ENCODE measurements at regions not wholly inside any gene's neighbourhood (a gene's known extent, or its start where the extent isn't known, plus 50 kb on each side); places are given as distances from the start of the nearest gene placed in this dataset.

DNA sequence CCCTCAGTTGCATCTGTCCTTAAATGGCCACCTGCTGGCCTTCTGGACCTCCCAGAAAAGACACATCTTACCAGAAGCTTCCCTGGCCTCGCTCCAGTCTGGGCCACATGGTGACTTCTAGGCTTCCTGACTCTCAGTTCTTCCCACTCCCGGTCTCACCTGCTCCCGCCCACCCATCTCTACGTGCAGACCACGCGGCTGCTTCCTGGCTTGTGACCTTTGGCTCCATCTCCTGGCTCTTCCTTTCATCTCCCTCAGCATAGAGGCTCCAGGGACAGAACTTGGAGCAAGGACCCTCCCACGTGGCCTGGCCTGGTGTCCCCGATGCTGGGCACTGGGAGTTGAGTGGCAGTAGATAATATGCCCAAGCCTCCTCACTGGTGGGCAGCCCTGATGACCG, 124.9 kb upstream of the IRF2BP2 start (continued):
- TF ChIP-seq ZSCAN22 (CRISPR knock-in tag; IDR thresholded peaks at IDR 0.05) (0 out of 2 replicates have a peak, but pooled peaks have one; percentile 62), ZNF292 (CRISPR knock-in tag; IDR thresholded peaks at IDR 0.05; ENCODE audit: borderline replicate concordance, low read depth) (no peak), TAF1 (CRISPR knock-in tag; IDR thresholded peaks at IDR 0.05) (peak; percentile 22; the same call in 1 of the 2 replicates), CAMTA2 (CRISPR knock-in tag; IDR thresholded peaks at IDR 0.05; ENCODE audit: borderline replicate concordance) (no peak), ZNF335 (CRISPR knock-in tag; IDR thresholded peaks at IDR 0.05) (peak; percentile 85), MXD4 (CRISPR knock-in tag; IDR thresholded peaks at IDR 0.05) (peak; percentile 81), SRSF4 (IDR thresholded peaks at IDR 0.05; ENCODE audit: low read depth, low read length, poor library complexity, severe bottlenecking) (no peak), ZNF780A (CRISPR knock-in tag; IDR thresholded peaks at IDR 0.05) (peak; percentile 87; the same call in 1 of the 2 replicates), ZSCAN12 (CRISPR knock-in tag; IDR thresholded peaks at IDR 0.05) (peak; percentile 87; the same call in 1 of the 2 replicates), BORCS8-MEF2B (CRISPR knock-in tag; IDR thresholded peaks at IDR 0.05) (peak; percentile 86; the same call in 1 of the 2 replicates), ATF3 (CRISPR knock-in tag; IDR thresholded peaks at IDR 0.05) (0 out of 2 replicates have a peak, but pooled peaks have one; percentile 43)
- TF ChIP-seq, protein P1, sequence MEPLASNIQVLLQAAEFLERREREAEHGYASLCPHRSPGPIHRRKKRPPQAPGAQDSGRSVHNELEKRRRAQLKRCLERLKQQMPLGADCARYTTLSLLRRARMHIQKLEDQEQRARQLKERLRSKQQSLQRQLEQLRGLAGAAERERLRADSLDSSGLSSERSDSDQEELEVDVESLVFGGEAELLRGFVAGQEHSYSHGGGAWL (CRISPR knock-in tag; IDR thresholded peaks at IDR 0.05), result peak; percentile 95
- TF ChIP-seq, protein P2, sequence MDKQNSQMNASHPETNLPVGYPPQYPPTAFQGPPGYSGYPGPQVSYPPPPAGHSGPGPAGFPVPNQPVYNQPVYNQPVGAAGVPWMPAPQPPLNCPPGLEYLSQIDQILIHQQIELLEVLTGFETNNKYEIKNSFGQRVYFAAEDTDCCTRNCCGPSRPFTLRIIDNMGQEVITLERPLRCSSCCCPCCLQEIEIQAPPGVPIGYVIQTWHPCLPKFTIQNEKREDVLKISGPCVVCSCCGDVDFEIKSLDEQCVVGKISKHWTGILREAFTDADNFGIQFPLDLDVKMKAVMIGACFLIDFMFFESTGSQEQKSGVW (CRISPR knock-in tag; IDR thresholded peaks at IDR 0.05; ENCODE audit: borderline replicate concordance), result no peak
- TF ChIP-seq, protein P3, sequence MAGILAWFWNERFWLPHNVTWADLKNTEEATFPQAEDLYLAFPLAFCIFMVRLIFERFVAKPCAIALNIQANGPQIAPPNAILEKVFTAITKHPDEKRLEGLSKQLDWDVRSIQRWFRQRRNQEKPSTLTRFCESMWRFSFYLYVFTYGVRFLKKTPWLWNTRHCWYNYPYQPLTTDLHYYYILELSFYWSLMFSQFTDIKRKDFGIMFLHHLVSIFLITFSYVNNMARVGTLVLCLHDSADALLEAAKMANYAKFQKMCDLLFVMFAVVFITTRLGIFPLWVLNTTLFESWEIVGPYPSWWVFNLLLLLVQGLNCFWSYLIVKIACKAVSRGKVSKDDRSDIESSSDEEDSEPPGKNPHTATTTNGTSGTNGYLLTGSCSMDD (CRISPR knock-in tag; IDR thresholded peaks at IDR 0.05), result peak; percentile 91; the same call in 1 of the 2 replicates
- TF ChIP-seq, protein P4, sequence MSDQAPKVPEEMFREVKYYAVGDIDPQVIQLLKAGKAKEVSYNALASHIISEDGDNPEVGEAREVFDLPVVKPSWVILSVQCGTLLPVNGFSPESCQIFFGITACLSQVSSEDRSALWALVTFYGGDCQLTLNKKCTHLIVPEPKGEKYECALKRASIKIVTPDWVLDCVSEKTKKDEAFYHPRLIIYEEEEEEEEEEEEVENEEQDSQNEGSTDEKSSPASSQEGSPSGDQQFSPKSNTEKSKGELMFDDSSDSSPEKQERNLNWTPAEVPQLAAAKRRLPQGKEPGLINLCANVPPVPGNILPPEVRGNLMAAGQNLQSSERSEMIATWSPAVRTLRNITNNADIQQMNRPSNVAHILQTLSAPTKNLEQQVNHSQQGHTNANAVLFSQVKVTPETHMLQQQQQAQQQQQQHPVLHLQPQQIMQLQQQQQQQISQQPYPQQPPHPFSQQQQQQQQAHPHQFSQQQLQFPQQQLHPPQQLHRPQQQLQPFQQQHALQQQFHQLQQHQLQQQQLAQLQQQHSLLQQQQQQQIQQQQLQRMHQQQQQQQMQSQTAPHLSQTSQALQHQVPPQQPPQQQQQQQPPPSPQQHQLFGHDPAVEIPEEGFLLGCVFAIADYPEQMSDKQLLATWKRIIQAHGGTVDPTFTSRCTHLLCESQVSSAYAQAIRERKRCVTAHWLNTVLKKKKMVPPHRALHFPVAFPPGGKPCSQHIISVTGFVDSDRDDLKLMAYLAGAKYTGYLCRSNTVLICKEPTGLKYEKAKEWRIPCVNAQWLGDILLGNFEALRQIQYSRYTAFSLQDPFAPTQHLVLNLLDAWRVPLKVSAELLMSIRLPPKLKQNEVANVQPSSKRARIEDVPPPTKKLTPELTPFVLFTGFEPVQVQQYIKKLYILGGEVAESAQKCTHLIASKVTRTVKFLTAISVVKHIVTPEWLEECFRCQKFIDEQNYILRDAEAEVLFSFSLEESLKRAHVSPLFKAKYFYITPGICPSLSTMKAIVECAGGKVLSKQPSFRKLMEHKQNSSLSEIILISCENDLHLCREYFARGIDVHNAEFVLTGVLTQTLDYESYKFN (CRISPR knock-in tag; conservative IDR thresholded peaks at IDR 0.05), result peak; percentile 71
- TF ChIP-seq, protein P5, sequence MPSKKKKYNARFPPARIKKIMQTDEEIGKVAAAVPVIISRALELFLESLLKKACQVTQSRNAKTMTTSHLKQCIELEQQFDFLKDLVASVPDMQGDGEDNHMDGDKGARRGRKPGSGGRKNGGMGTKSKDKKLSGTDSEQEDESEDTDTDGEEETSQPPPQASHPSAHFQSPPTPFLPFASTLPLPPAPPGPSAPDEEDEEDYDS (CRISPR knock-in tag; IDR thresholded peaks at IDR 0.05), result peak; percentile 37; the same call in 1 of the 2 replicates
- TF ChIP-seq, protein P6, sequence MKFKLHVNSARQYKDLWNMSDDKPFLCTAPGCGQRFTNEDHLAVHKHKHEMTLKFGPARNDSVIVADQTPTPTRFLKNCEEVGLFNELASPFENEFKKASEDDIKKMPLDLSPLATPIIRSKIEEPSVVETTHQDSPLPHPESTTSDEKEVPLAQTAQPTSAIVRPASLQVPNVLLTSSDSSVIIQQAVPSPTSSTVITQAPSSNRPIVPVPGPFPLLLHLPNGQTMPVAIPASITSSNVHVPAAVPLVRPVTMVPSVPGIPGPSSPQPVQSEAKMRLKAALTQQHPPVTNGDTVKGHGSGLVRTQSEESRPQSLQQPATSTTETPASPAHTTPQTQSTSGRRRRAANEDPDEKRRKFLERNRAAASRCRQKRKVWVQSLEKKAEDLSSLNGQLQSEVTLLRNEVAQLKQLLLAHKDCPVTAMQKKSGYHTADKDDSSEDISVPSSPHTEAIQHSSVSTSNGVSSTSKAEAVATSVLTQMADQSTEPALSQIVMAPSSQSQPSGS (CRISPR knock-in tag; IDR thresholded peaks at IDR 0.05), result peak; percentile 73
- TF ChIP-seq, protein P7, sequence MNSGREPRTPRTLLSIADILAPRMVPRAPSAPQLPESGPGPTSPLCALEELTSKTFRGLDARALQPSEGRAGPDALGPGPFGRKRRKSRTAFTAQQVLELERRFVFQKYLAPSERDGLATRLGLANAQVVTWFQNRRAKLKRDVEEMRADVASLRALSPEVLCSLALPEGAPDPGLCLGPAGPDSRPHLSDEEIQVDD (CRISPR knock-in tag; IDR thresholded peaks at IDR 0.05; ENCODE audit: borderline replicate concordance), result peak; percentile 95; the same call in 1 of the 2 replicates
- TF ChIP-seq, protein P8, sequence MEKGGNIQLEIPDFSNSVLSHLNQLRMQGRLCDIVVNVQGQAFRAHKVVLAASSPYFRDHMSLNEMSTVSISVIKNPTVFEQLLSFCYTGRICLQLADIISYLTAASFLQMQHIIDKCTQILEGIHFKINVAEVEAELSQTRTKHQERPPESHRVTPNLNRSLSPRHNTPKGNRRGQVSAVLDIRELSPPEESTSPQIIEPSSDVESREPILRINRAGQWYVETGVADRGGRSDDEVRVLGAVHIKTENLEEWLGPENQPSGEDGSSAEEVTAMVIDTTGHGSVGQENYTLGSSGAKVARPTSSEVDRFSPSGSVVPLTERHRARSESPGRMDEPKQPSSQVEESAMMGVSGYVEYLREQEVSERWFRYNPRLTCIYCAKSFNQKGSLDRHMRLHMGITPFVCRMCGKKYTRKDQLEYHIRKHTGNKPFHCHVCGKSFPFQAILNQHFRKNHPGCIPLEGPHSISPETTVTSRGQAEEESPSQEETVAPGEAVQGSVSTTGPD (CRISPR knock-in tag; IDR thresholded peaks at IDR 0.05), result peak; percentile 37; the same call in 1 of the 2 replicates
